MCF 10A (cell line): ENCODE measurements at regions not wholly inside any gene's neighbourhood (a gene's known extent, or its start where the extent isn't known, plus 50 kb on each side); places are given as distances from the start of the nearest gene placed in this dataset.

Experiments used
- BruUV-seq: library from RNA; stranded (reverse); fragments of 400-500 nt; replicated peaks from 2 replicates; lab custom pipeline; 2021; lab: Mats Ljungman, UMichigan
- CTCF ChIA-PET: fragments of 300-600 bp; sonication (Branson Sonifier 250); formaldehyde crosslinking; extraction: SDS; loops from one replicate; lab custom pipeline; 2021; ENCODE audit warnings: antibody characterized with exemption, inconsistent platforms; lab: Yijun Ruan, JAX
- POLR2A ChIA-PET: fragments of 300-600, 350-650 bp; sonication (Branson Sonifier 250); formaldehyde crosslinking; extraction: SDS; loops from one replicate; lab custom pipeline; 2020; ENCODE audit warnings: antibody characterized with exemption, inconsistent platforms; lab: Yijun Ruan, JAX
- DNase-seq: peaks from one replicate; pipeline ENCODE4 v3.0.0-alpha.2; 2018; ENCODE audit not compliant: unreplicated experiment
- H3K27ac Mint-ChIP-seq: one replicate; pipeline ENCODE4 v1.8.0; 2022; ENCODE audit warnings: mild to moderate bottlenecking, low read depth, mixed read lengths; ENCODE audit not compliant: unreplicated experiment
- H3K27me3 Mint-ChIP-seq: one replicate; pipeline ENCODE4 v1.8.0; 2022; ENCODE audit warnings: mixed read lengths; ENCODE audit not compliant: insufficient read depth, unreplicated experiment
- H3K36me3 Mint-ChIP-seq: one replicate; pipeline ENCODE4 v1.8.0; 2022; ENCODE audit warnings: mild to moderate bottlenecking, moderate library complexity, mixed read lengths; ENCODE audit not compliant: insufficient read depth, unreplicated experiment
- H3K4me1 Mint-ChIP-seq: one replicate; pipeline ENCODE4 v1.8.0; 2022; ENCODE audit warnings: mixed read lengths; ENCODE audit not compliant: insufficient read depth, unreplicated experiment
- H3K4me3 Mint-ChIP-seq: one replicate; pipeline ENCODE4 v1.8.0; 2022; ENCODE audit warnings: mild to moderate bottlenecking, moderate library complexity, mixed read lengths; ENCODE audit not compliant: unreplicated experiment
- H3K9me3 Mint-ChIP-seq: one replicate; pipeline ENCODE4 v1.8.0; 2022; ENCODE audit warnings: mixed read lengths; ENCODE audit not compliant: unreplicated experiment
- CTCF ChIP-seq: fragments of 200-600 bp; IDR thresholded peaks from one replicate; pipeline ENCODE4 v1.8.0; 2022; ENCODE audit warnings: antibody characterized with exemption, mild to moderate bottlenecking; ENCODE audit not compliant: unreplicated experiment
- intact Hi-C: fragments of 100-400 bp; cut with micrococcal nuclease; formaldehyde crosslinking; loops from 2 replicates; pipeline ENCODE4 v1.14.1; 2022

GRCh38 chr15:53203454-53203853, 413.3 kb upstream of the ONECUT1 start:
- no peaks in the 10 kb centered on the region for H3K4me1 Mint-ChIP-seq
- H3K27ac Mint-ChIP-seq, result no peak overlapping the region
- TF ChIP-seq CTCF, result no peak
- no peaks in the 10 kb centered on the region for H3K27me3 Mint-ChIP-seq
- ChIA-PET POLR2A (no interaction called here), CTCF (interaction anchor here (1.0 to 2.0 kb wide), 2 partner anchors 422 to 424 kb away, joined by 4 to 9 read pairs; no protein-coding TSS in a partner anchor)
- H3K9me3 Mint-ChIP-seq, result peaks cover 8% of the 10 kb centered on the region
- DNase-seq, result no peak
- intact Hi-C loops, result no loop called here
- no peaks in the 10 kb centered on the region for H3K36me3 Mint-ChIP-seq
- no TSS peak for BruUV-seq
- no peak overlapping the region for H3K4me3 Mint-ChIP-seq

GRCh38 chr15:53202876-53203275, 412.7 kb upstream of the ONECUT1 start:
- Mint-ChIP-seq H3K36me3 (no peaks in the 10 kb centered on the region), H3K27ac (no peak overlapping the region), H3K4me1 (no peaks in the 10 kb centered on the region), H3K9me3 (peaks cover 8% of the 10 kb centered on the region), H3K4me3 (no peak overlapping the region), H3K27me3 (no peaks in the 10 kb centered on the region)
- no peak for DNase-seq
- ChIA-PET POLR2A (no interaction called here), CTCF (interaction anchor here (2.0 kb wide), 1 partner anchor 423 kb away, joined by 9 read pairs; no protein-coding TSS in a partner anchor)
- BruUV-seq, result no TSS peak
- TF ChIP-seq CTCF, result no peak
- intact Hi-C loops, result no loop called here

GRCh38 chr15:53197426-53197839, 407.3 kb upstream of the ONECUT1 start:
- Mint-ChIP-seq H3K9me3 (peaks cover 4% of the 10 kb centered on the region), H3K27ac (no peak overlapping the region), H3K4me1 (no peaks in the 10 kb centered on the region), H3K27me3 (no peaks in the 10 kb centered on the region), H3K36me3 (no peaks in the 10 kb centered on the region), H3K4me3 (no peak overlapping the region)
- TF ChIP-seq CTCF, result peak; percentile 71
- POLR2A ChIA-PET, result no interaction called here
- CTCF ChIA-PET, result interaction anchor here (0.5 to 2.1 kb wide), 12 partner anchors 8 to 420 kb away, joined by 3 to 11 read pairs (median 3); no protein-coding TSS in a partner anchor
- peak; percentile 41 for DNase-seq
- no TSS peak for BruUV-seq
- intact Hi-C loops, result loop anchor here (10.0 kb wide), 1 partner anchor 517 kb away; no protein-coding TSS in a partner anchor

GRCh38 chr15:53196788-53197187, 406.7 kb upstream of the ONECUT1 start:
- POLR2A ChIA-PET, result no interaction called here
- DNase-seq, result no peak
- no peaks in the 10 kb centered on the region for H3K27me3 Mint-ChIP-seq
- CTCF ChIA-PET, result interaction anchor here (0.5 to 2.1 kb wide), 13 partner anchors 9 to 420 kb away, joined by 3 to 11 read pairs (median 3); no protein-coding TSS in a partner anchor
- TF ChIP-seq CTCF, result no peak
- no peak overlapping the region for H3K27ac Mint-ChIP-seq
- peaks cover 7% of the 10 kb centered on the region for H3K9me3 Mint-ChIP-seq
- H3K36me3 Mint-ChIP-seq, result no peaks in the 10 kb centered on the region
- BruUV-seq, result no TSS peak
- intact Hi-C loops, result loop anchor here (10.0 kb wide), 1 partner anchor 518 kb away; no protein-coding TSS in a partner anchor
- H3K4me1 Mint-ChIP-seq, result no peaks in the 10 kb centered on the region
- no peak overlapping the region for H3K4me3 Mint-ChIP-seq
